CD4-positive, alpha-beta T cell treated with Interleukin-4 for 1 hour (primary cell): ENCODE measurements at regions not wholly inside any gene's neighbourhood (a gene's known extent, or its start where the extent isn't known, plus 50 kb on each side); places are given as distances from the start of the nearest gene placed in this dataset.
"Not testable (repeated sequence)": the region's sequence is repeated elsewhere in the genome, so short reads cannot be mapped to it uniquely, and the experiment has no call there.

Experiments
- DNase-seq, 2 donors: peaks; one replicate each; pipeline ENCODE4 v3.0.0-alpha.2; 2020 to 2022

- DNase-seq: no peak
These were observed 181.6 kb upstream of the RASGRP1 start for GRCh38 chr15:38746211-38746610.

- DNase-seq: no peak
These were observed 184.1 kb upstream of the RASGRP1 start for GRCh38 chr15:38748710-38749109.

- DNase-seq: no peak
These were observed 186.2 kb upstream of the RASGRP1 start for GRCh38 chr15:38750786-38751185.

GRCh38 chr15:38755718-38756117 is 191.1 kb upstream of the RASGRP1 start:
- DNase-seq: no peak

GRCh38 chr15:38756441-38756840 is 191.8 kb upstream of the RASGRP1 start:
- no peak for DNase-seq

GRCh38 chr15:38758043-38758442 is 193.4 kb upstream of the RASGRP1 start:
- no peak for DNase-seq

- no peak for DNase-seq
These were observed 197.1 kb upstream of the RASGRP1 start for GRCh38 chr15:38761681-38762080.

GRCh38 chr15:38768970-38769369 is 204.4 kb upstream of the RASGRP1 start:
- DNase-seq: no peak

- no peak for DNase-seq
These were observed 204.9 kb upstream of the RASGRP1 start for GRCh38 chr15:38769492-38769891.

GRCh38 chr15:38774076-38774475 is 209.5 kb upstream of the RASGRP1 start:
- DNase-seq: not testable (repeated sequence)

- no peak for DNase-seq
These were observed 216.6 kb upstream of the RASGRP1 start for GRCh38 chr15:38781196-38781595.

GRCh38 chr15:38782156-38782555 is 217.5 kb upstream of the RASGRP1 start:
- no peak for DNase-seq

- DNase-seq: no peak
These were observed 224.3 kb upstream of the RASGRP1 start for GRCh38 chr15:38788918-38789317.

- no peak for DNase-seq
These were observed 225.0 kb upstream of the RASGRP1 start for GRCh38 chr15:38789566-38789965.

- no peak for DNase-seq
These were observed 228.7 kb upstream of the RASGRP1 start for GRCh38 chr15:38793206-38793810.

GRCh38 chr15:38795471-38796245 is 231.0 kb upstream of the RASGRP1 start:
- no peak for DNase-seq

- DNase-seq: no peak
These were observed 232.0 kb upstream of the RASGRP1 start for GRCh38 chr15:38796589-38796988.

GRCh38 chr15:38797506-38797905 is 232.9 kb upstream of the RASGRP1 start:
- DNase-seq: not testable (repeated sequence)

- not testable (repeated sequence) for DNase-seq
These were observed 234.6 kb upstream of the RASGRP1 start for GRCh38 chr15:38799202-38799601.

GRCh38 chr15:38809621-38810020 is 245.0 kb upstream of the RASGRP1 start:
- DNase-seq: no peak

GRCh38 chr15:38810686-38811085 is 246.1 kb upstream of the RASGRP1 start:
- no peak for DNase-seq

GRCh38 chr15:38814254-38814653 is 249.6 kb upstream of the RASGRP1 start:
- DNase-seq: not testable (repeated sequence)

- DNase-seq: no peak
These were observed 250.3 kb upstream of the RASGRP1 start for GRCh38 chr15:38814891-38815290.

- DNase-seq: peak; percentile 64 to 77
These were observed 253.0 kb upstream of the RASGRP1 start for GRCh38 chr15:38817427-38818156.
